Tibial artery (tissue), 4 donors: ENCODE measurements at regions not wholly inside any gene's neighbourhood (a gene's known extent, or its start where the extent isn't known, plus 50 kb on each side); places are given as distances from the start of the nearest gene placed in this dataset.

ENCODE experiments used
- DNase-seq, 2 donors: peaks; one replicate each; pipeline ENCODE4 v3.0.0-alpha.2; 2019
- H3K27ac ChIP-seq, 2 donors: fragments of 200-600 bp; sonication (generic) in 1 of 2; 1 replicate in 1 of 2; 2 replicates in 1 of 2; pipeline ENCODE4 v1.5.1; 2018 to 2019; ENCODE audit warnings: mild to moderate bottlenecking in 1 of 2
- H3K27me3 ChIP-seq, 2 donors: fragments of 200-600 bp; sonication (generic) in 1 of 2; one replicate each; pipeline versions ENCODE4 v1.5.1 to v1.6.0; 2016 to 2019
- H3K36me3 ChIP-seq, 3 donors: fragments of 200-600 bp; sonication (generic) in 2 of 3; one replicate each; pipeline ENCODE4 v1.5.1; 2016 to 2019; ENCODE audit warnings: mild to moderate bottlenecking in 2 of 3
- H3K4me1 ChIP-seq, 4 donors: fragments of 200-600 bp; sonication (generic) in 2 of 4; 1 replicate in 3 of 4; 2 replicates in 1 of 4; pipeline ENCODE4 v1.5.1; 2016 to 2019
- H3K4me3 ChIP-seq, 2 donors: fragments of 200-600 bp; sonication (generic) in 1 of 2; 1 replicate in 1 of 2; 2 replicates in 1 of 2; pipeline ENCODE4 v1.5.1; 2018 to 2019; ENCODE audit warnings: mild to moderate bottlenecking in 2 of 2
- H3K9me3 ChIP-seq, 3 donors: fragments of 200-600 bp; sonication (generic) in 1 of 3; one replicate each; pipeline ENCODE4 v1.5.1; 2016 to 2019
- intact Hi-C: fragments of 100-400 bp; cut with DNase I; formaldehyde crosslinking; loops from one replicate; pipeline ENCODE4 v1.15.0; 2023; ENCODE audit warnings: low total_unique reads
- TF ChIP-seq, protein P1 (sequence below), 2 experiments: fragments of 200-600 bp in 1 of 2; fragments of 450-650 bp in 1 of 2; IDR thresholded peaks; one replicate each; pipeline ENCODE4 v1.5.1; 2017 to 2019; ENCODE audit warnings: antibody characterized with exemption in 2 of 2, mild to moderate bottlenecking in 1 of 2, moderate library complexity in 1 of 2

GRCh38 chr10:61272781-61273180, 180.4 kb downstream of the TMEM26 start:
- H3K27me3 ChIP-seq: no peaks in the 10 kb centered on the region
- intact Hi-C loops: no loop called here
- no peak overlapping the region for H3K27ac ChIP-seq
- peaks cover 0 to 12% (median 7%) of the 10 kb centered on the region in 4 donors for H3K4me1 ChIP-seq
- H3K9me3 ChIP-seq: no peaks in the 10 kb centered on the region
- H3K36me3 ChIP-seq: no peaks in the 10 kb centered on the region
- no peak for DNase-seq
- H3K4me3 ChIP-seq: no peak overlapping the region
- TF ChIP-seq, protein P1, sequence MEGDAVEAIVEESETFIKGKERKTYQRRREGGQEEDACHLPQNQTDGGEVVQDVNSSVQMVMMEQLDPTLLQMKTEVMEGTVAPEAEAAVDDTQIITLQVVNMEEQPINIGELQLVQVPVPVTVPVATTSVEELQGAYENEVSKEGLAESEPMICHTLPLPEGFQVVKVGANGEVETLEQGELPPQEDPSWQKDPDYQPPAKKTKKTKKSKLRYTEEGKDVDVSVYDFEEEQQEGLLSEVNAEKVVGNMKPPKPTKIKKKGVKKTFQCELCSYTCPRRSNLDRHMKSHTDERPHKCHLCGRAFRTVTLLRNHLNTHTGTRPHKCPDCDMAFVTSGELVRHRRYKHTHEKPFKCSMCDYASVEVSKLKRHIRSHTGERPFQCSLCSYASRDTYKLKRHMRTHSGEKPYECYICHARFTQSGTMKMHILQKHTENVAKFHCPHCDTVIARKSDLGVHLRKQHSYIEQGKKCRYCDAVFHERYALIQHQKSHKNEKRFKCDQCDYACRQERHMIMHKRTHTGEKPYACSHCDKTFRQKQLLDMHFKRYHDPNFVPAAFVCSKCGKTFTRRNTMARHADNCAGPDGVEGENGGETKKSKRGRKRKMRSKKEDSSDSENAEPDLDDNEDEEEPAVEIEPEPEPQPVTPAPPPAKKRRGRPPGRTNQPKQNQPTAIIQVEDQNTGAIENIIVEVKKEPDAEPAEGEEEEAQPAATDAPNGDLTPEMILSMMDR (IDR thresholded peaks at IDR 0.05): no peak

- Histone ChIP-seq H3K27ac (no peak overlapping the region), H3K27me3 (no peaks in the 10 kb centered on the region), H3K4me3 (no peak overlapping the region), H3K4me1 (peaks cover 0 to 12% (median 7%) of the 10 kb centered on the region in 4 donors), H3K9me3 (no peaks in the 10 kb centered on the region), H3K36me3 (no peaks in the 10 kb centered on the region)
- TF ChIP-seq, protein P1 (IDR thresholded peaks at IDR 0.05): no peak
- DNase-seq: no peak
- intact Hi-C loops: no loop called here
These were observed 181.9 kb downstream of the TMEM26 start for GRCh38 chr10:61271127-61271780.

GRCh38 chr10:61263518-61263917, 189.7 kb downstream of the TMEM26 start:
- no peaks in the 10 kb centered on the region for H3K36me3 ChIP-seq
- no peak for DNase-seq
- no peak overlapping the region for H3K27ac ChIP-seq
- H3K4me1 ChIP-seq: no peaks in the 10 kb centered on the region
- no peak overlapping the region for H3K4me3 ChIP-seq
- TF ChIP-seq, protein P1 (IDR thresholded peaks at IDR 0.05): no peak
- intact Hi-C loops: no loop called here
- H3K27me3 ChIP-seq: no peaks in the 10 kb centered on the region
- H3K9me3 ChIP-seq: no peaks in the 10 kb centered on the region

- Histone ChIP-seq H3K4me1 (no peaks in the 10 kb centered on the region), H3K9me3 (no peaks in the 10 kb centered on the region), H3K27ac (no peak overlapping the region), H3K36me3 (no peaks in the 10 kb centered on the region), H3K4me3 (no peak overlapping the region), H3K27me3 (no peaks in the 10 kb centered on the region)
- intact Hi-C loops: no loop called here
- TF ChIP-seq, protein P1 (IDR thresholded peaks at IDR 0.05): no peak
- no peak for DNase-seq
These were observed 190.5 kb downstream of the TMEM26 start for GRCh38 chr10:61262486-61263261.

GRCh38 chr10:61257956-61258496, 195.2 kb downstream of the TMEM26 start:
- Histone ChIP-seq H3K4me1 (no peaks in the 10 kb centered on the region), H3K36me3 (no peaks in the 10 kb centered on the region), H3K27ac (no peak overlapping the region), H3K4me3 (no peak overlapping the region), H3K27me3 (peaks cover 0 to 3% of the 10 kb centered on the region in 2 donors), H3K9me3 (peaks cover 0 to 18% (median 4%) of the 10 kb centered on the region in 3 donors)
- intact Hi-C loops: no loop called here
- DNase-seq: no peak
- TF ChIP-seq, protein P1 (IDR thresholded peaks at IDR 0.05): no peak
